ENCODE measurements at regions not wholly inside any gene's neighbourhood (a gene's known extent, or its start where the extent isn't known, plus 50 kb on each side); places are given as distances from the start of the nearest gene placed in this dataset.

GRCh38 chr5:61784341-61784740 lies 452.3 kb downstream of the ZSWIM6 start:
- no peak for DNase-seq (ENCODE audit: low read depth)

GRCh38 chr5:61788548-61788947 lies 456.5 kb downstream of the ZSWIM6 start:
- no peak for DNase-seq (ENCODE audit: low read depth)

DNA sequence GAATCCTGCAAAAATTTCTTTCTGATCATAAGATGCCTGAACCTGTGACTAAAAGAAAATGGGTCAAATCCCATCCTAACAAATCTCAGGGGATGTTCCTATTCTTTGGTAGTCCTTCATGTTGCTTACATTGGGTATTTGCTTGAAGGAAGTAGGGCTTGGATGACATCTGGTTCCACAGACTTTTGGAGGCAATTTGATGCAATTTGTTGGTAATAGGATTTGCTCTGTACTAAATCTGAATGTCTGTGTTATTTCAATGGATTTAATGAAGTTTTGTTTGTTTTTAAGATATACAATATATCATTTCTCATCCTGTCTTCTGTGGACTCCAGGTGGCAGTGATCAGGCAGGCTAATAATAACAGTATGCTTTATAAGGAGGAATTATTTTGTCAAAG lies 457.9 kb downstream of the ZSWIM6 start:
- no peak for DNase-seq (ENCODE audit: low read depth)

DNA sequence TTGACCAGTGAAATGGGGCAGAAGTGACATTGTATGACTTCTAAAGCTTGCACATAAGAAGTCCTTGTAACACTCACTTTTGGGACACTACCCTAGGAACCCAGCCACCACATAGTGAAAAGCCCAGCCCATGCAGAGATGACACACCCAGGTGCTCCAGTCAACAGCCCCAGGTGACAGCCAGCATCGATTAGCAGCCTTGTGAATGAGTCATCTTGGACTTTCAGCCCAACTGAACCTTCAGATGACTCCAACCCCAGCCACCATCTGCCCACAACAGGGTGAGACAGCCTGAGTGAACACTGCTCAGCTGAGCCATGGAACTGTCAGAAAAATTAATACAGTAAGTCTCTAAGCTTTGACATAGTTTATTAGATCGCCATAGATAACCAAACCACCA lies 458.6 kb downstream of the ZSWIM6 start:
- DNase-seq (ENCODE audit: low read depth): no peak

GRCh38 chr5:61796773-61797172 lies 464.7 kb downstream of the ZSWIM6 start:
- DNase-seq (ENCODE audit: low read depth): no peak

DNA sequence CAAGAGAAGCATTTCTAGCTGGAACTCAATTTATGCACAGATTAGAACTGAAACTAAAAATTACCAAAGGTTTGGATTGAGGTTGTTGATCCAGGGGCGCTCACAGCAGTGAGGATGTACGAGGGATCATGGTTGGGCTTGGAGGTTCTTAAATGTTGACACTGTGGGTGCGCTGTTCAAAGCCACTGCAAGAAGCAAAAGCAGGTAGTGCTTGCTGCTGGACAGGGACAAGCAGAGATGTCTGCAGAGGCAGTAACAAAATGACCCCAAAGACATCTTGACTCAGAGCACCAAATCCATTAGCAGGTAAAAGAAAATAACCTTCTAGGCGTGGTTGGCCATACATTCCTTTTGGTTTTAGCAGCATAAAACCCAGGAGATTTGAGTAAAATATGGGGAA lies 468.4 kb downstream of the ZSWIM6 start:
- no peak for DNase-seq (ENCODE audit: low read depth)

DNA sequence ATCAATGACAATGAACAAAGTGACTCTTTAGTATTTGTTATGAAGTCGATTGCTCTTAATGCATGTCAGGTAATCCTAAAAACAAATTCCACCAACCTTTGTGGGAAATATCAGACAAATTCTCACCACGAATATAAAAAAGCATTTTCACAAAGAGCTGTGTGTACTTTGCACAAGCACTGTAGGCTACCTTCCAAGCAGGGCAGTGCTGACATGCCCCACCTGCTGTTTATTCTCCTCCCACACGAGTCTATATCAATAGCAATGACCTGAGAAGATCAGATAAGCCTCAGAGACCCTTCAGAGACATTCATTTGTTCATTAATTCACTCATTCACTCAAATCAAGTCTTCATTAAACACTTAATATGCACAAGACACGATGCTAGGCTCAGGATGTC lies 469.1 kb downstream of the ZSWIM6 start:
- DNase-seq (ENCODE audit: low read depth): no peak

DNA sequence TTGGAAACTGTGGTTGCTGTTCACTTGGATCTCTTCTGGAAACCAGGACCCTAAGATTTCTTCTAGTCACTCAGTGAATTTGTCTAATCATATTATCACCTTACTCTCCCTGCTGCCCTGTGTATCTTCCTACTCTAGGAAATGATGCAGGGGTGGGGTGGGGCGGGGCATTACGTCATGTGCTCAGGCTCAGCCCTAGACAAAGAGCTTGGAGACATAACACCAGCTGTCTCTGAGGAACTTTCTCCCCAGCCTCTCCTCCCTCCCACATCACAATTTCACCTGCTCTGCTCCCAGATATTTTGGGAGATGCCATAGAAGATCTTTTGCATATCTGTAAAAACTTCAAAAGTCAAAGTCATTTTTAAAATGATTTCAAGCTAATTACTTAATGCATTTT lies 470.4 kb downstream of the ZSWIM6 start:
- DNase-seq (ENCODE audit: low read depth): no peak

DNA sequence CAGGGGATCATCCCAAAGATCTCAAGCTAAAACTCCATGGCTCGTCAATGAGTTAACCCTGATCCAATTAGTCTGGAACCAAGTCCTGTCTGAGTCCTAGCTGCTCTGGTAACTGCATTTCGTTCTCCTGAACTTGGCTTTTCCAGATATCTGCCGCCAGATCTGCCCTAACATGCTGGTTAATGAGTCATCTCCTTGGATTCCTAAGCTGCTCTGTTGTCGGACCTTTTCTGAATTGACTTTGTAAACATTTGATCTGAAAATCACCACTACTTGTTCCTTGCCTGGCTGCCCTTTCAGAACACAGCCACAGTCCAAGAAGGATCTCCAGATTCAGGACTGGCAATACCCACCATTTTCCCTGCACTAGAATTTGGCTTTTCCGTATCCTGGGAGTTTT lies 473.0 kb downstream of the ZSWIM6 start:
- no peak for DNase-seq (ENCODE audit: low read depth)

DNA sequence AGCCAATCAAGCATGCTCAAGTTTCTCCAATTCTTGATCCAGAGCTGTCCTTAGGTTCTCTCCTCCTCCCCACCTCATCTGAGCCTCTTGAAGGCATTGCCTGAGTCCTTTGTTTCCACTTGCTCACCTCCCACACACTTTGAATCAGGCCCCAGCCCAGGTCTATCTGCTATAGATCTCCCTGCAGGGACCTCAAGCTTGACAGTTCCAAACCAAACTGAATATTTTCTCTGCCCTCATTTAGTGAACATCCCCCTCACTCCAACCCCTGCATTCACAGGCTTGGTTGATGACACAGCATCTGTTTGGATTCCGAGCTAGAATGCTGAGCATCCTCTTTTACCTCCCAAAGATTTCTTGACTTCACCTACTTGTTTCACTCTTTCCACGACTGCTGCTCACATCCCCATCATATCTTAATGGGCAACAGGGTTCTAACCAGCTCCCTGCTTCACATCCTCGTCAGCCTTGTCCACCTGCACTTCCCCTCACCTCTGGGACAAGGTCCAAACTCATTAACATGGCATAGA lies 474.5 kb downstream of the ZSWIM6 start:
- no peak for DNase-seq (ENCODE audit: low read depth)

DNA sequence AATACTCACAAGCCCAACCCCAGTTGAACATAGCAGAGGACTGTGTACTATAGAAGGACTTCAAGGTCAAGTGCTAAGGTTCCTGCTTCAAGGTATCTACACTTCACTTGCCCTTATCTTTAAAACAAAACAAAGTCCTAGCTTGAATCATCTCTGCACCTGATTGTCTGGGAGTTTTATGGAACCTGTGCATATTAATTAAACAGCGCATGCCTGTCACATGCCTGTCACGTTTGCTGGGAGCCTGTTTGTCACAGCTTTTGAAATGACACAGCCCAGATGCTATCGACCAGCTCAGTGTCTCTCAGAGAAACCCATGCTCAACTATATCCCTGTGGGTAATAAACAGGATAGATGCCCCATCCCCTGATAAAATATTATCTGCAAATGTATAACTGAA lies 476.0 kb downstream of the ZSWIM6 start:
- DNase-seq (ENCODE audit: low read depth): no peak

GRCh38 chr5:61808909-61809308 lies 476.9 kb downstream of the ZSWIM6 start:
- DNase-seq (ENCODE audit: low read depth): no peak

DNA sequence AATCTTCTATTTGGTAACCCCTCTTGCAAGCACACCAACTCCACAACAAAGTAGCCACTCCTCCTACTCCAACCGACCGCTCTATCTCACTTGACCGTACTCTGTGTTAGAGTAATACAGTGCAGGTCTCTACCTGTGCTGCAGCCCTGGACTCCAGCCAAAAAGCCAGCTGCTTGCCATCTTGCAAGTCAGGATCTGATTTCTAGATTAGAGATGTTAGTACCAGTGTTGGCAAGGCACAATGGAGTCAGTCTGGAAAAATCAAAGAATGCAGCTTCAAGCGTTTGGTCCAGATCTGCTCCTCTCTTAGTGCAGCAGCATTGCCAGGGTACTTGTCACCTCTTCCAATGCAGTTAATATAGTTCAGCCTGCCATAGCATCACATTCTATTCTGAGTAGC lies 477.6 kb downstream of the ZSWIM6 start:
- DNase-seq (ENCODE audit: low read depth): no peak

- DNase-seq (ENCODE audit: low read depth): no peak
Observed at GRCh38 chr5:61811052-61811451, 479.0 kb downstream of the ZSWIM6 start.

DNA sequence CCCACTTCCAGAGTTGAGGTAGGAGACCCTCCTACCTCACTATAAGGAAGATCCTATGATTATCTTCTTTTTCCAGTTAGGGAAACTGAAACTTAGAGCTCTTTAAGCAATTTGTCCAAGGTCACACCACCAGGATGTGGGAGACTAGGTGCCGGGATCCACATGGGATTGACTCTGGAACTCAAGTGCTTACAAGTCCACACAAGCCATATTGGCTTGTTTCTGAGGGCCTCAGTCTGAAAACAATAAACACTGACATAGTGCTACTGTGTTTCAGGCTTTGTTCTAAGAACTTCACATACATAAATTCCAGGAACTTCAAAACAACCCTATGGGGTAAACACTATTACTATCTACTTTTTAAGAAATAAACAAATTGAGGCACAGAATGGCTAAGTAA lies 481.3 kb downstream of the ZSWIM6 start:
- no peak for DNase-seq (ENCODE audit: low read depth)

DNA sequence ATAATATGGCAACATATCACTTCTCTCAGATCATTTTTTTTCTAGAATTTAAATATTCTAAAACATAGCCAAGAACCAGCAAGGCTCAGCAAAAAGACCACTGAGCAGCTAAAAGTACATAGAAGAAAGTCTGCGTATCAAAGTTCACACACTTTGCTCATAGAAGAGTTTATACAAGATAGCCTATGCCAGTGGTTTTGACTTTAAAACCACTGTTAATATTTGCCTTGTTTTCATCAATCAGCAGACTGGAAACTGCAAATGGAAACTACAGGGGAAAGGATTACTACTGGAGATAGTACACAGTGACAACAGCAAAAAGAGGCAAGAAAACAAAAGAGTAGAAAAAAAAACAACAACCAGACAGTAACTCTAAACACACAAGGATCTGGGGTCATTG lies 483.3 kb downstream of the ZSWIM6 start:
- DNase-seq (ENCODE audit: low read depth): no peak

DNA sequence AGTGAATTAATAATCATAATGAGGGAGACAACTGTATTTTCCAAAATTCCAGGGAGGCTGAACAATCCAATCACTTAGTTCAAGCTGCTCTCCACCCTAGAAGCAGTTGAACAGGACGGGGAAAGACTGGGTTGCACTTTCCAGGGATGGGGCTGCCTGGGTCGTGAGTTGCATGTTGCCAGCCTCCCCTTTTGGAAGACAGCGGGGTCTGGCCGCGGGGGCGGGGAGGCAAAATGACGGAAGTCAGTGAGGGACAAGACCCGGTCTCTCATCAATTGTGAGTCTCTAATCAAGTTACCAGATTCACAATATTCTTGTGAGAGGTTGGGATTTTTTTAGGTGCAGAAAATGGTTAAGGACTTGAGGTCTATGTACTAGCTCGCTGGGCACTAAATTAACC lies 484.1 kb downstream of the ZSWIM6 start:
- no peak for DNase-seq (ENCODE audit: low read depth)

GRCh38 chr5:61816585-61817450 lies 484.8 kb downstream of the ZSWIM6 start:
- DNase-seq (ENCODE audit: low read depth): no peak

- no peak for DNase-seq (ENCODE audit: low read depth)
Observed at GRCh38 chr5:61817472-61818326, 485.6 kb downstream of the ZSWIM6 start.

DNA sequence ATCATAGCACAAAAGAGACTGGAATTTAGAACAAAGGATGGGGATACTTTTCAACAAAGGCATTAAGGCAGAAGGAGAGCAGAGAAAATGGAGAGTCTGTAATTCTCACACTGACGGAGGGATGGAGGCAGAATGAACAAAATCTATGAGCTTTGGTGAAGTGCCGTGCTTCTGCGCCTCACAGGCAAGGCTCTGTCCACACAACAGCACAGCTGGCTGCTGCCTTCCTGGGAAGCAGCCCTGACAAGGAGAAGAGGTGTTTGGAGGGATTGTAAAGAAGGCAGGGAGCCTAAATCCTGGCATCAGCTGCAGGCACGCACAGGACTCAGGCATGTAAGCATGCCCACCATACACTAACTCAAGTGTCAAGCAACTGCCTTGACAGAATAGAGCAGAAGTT lies 485.2 kb upstream of the KIF2A start:
- no peak for DNase-seq (ENCODE audit: low read depth)

DNA sequence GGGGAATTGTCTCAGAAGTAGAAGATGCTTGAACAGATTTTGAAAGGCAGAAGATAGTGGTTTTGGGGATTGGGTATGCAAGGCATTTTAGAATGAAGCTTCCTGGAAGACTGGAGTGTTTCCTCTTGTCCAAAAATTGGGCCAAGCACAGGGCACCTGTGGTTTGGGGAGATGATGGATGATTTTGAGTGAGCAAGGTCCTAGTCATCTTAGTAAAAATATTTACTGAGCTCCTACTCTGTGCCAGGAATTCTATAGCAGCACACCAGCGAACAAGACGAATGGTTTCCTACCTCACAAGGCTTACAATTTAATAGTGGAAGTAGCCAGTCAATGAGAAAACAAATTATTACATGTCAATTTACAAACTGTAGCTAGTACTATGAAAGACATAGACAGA lies 484.4 kb upstream of the KIF2A start:
- DNase-seq (ENCODE audit: low read depth): no peak

- DNase-seq (ENCODE audit: low read depth): no peak
Observed at GRCh38 chr5:61822584-61822983, 483.4 kb upstream of the KIF2A start.

DNA sequence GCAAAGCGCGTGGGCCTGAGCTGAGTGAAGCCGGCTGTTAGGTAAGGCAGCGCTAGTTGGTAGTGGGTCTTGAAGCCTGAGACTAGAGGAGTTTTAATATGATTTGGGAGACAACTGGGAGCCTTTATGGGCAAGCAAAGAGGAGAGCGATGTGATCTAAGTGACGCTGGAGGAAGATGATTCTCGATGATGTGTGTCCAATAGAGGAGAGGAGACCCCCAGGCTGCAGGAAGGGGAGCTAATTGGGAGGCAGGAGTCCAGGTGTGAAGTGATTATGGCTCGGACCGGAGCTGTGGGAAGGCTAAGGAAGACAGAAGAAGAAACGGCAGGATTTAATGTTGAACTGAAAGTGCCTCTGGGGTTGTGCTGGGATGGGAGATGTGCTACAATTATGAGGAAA lies 482.9 kb upstream of the KIF2A start:
- DNase-seq (ENCODE audit: low read depth): no peak
